ENCODE measurements at regions not wholly inside any gene's neighbourhood (a gene's known extent, or its start where the extent isn't known, plus 50 kb on each side); places are given as distances from the start of the nearest gene placed in this dataset.

- no peak for DNase-seq
- H3K9me3 ChIP-seq (ENCODE audit: control insufficient read depth, low read length) = no peaks in the 10 kb centered on the region
- H3K4me3 ChIP-seq (ENCODE audit: insufficient read depth, low read depth, low read length, poor library complexity, severe bottlenecking) = no peak overlapping the region
- H3K4me1 ChIP-seq (ENCODE audit: control insufficient read depth, insufficient read depth, low read length, poor library complexity, severe bottlenecking) = no peaks in the 10 kb centered on the region
- H3K27me3 ChIP-seq (replicated peaks; ENCODE audit: control insufficient read depth, insufficient read depth, low read length, poor library complexity, severe bottlenecking) = no peaks in the 10 kb centered on the region
- no peaks in the 10 kb centered on the region for H3K36me3 ChIP-seq (ENCODE audit: control insufficient read depth, insufficient read depth, low read length)
- H3K27ac ChIP-seq (ENCODE audit: insufficient read depth, low read length, poor library complexity, severe bottlenecking) = no peak overlapping the region
Observed at GRCh38 chr2:193929131-193929530, 1727.9 kb upstream of the SLC39A10 start.

DNA sequence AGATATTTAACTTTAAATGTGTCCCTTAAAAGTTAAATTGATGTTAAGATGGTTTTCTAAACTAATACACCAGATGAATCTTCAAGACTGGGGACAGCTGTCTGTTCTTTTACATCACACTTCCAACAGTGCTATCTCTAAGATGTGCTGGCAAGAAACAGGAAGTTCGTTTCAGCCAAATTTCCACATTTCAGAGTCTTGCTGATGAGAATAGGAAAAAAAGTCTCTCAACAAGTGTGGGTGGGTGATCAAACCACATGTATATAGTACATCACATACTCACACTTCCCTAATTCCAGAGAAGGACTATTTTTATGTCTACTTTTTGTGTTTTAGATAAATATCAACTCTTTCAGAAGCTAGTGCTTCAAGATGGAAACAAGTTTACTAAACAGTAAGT, 1712.8 kb upstream of the TMEFF2 start:
- Histone ChIP-seq H3K27me3 (replicated peaks; ENCODE audit: control insufficient read depth, insufficient read depth, low read length, poor library complexity, severe bottlenecking) (no peaks in the 10 kb centered on the region), H3K4me3 (ENCODE audit: insufficient read depth, low read depth, low read length, poor library complexity, severe bottlenecking) (no peak overlapping the region), H3K4me1 (ENCODE audit: control insufficient read depth, insufficient read depth, low read length, poor library complexity, severe bottlenecking) (no peaks in the 10 kb centered on the region), H3K27ac (ENCODE audit: insufficient read depth, low read length, poor library complexity, severe bottlenecking) (no peak overlapping the region), H3K9me3 (ENCODE audit: control insufficient read depth, low read length) (no peaks in the 10 kb centered on the region), H3K36me3 (ENCODE audit: control insufficient read depth, insufficient read depth, low read length) (no peaks in the 10 kb centered on the region)
- DNase-seq = no peak

- Histone ChIP-seq H3K4me1 (ENCODE audit: control insufficient read depth, insufficient read depth, low read length, poor library complexity, severe bottlenecking) (no peaks in the 10 kb centered on the region), H3K9me3 (ENCODE audit: control insufficient read depth, low read length) (no peaks in the 10 kb centered on the region), H3K36me3 (ENCODE audit: control insufficient read depth, insufficient read depth, low read length) (no peaks in the 10 kb centered on the region), H3K4me3 (ENCODE audit: insufficient read depth, low read depth, low read length, poor library complexity, severe bottlenecking) (no peak overlapping the region), H3K27me3 (replicated peaks; ENCODE audit: control insufficient read depth, insufficient read depth, low read length, poor library complexity, severe bottlenecking) (no peaks in the 10 kb centered on the region), H3K27ac (ENCODE audit: insufficient read depth, low read length, poor library complexity, severe bottlenecking) (no peak overlapping the region)
- DNase-seq = no peak
Observed at GRCh38 chr2:193900292-193900691, 1705.6 kb upstream of the TMEFF2 start.

DNA sequence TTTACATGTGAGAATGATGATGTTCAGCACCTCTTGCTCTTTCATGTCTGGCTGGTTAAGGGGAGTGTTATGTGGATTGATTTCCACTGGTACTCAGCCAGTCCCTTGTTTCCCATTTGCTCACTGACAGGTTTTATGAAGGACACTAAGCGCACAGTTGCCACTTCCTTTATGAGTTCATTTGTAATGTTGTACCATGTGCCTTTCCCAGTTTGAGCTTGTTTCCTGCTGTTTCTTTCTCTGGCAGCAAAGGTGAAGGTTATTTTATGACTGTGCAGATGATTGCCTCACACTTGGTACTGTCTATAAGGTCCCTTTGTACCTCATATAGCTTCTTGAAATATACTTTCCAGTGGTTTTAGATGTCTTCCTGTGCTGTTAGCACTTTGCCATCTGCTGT, 1700.5 kb upstream of the TMEFF2 start:
- no peaks in the 10 kb centered on the region for H3K9me3 ChIP-seq (ENCODE audit: control insufficient read depth, low read length)

GRCh38 chr2:193894081-193894480, 1699.3 kb upstream of the TMEFF2 start:
- no peak for DNase-seq
- Histone ChIP-seq H3K36me3 (ENCODE audit: control insufficient read depth, insufficient read depth, low read length) (no peaks in the 10 kb centered on the region), H3K4me3 (ENCODE audit: insufficient read depth, low read depth, low read length, poor library complexity, severe bottlenecking) (no peak overlapping the region), H3K27ac (ENCODE audit: insufficient read depth, low read length, poor library complexity, severe bottlenecking) (no peak overlapping the region), H3K9me3 (ENCODE audit: control insufficient read depth, low read length) (no peaks in the 10 kb centered on the region), H3K4me1 (ENCODE audit: control insufficient read depth, insufficient read depth, low read length, poor library complexity, severe bottlenecking) (no peaks in the 10 kb centered on the region), H3K27me3 (replicated peaks; ENCODE audit: control insufficient read depth, insufficient read depth, low read length, poor library complexity, severe bottlenecking) (no peaks in the 10 kb centered on the region)

More for the DNA sequence above, 1700.5 kb upstream of the TMEFF2 start:
- DNase-seq = no peak
- Histone ChIP-seq H3K4me1 (ENCODE audit: control insufficient read depth, insufficient read depth, low read length, poor library complexity, severe bottlenecking) (no peaks in the 10 kb centered on the region), H3K27ac (ENCODE audit: insufficient read depth, low read length, poor library complexity, severe bottlenecking) (no peak overlapping the region), H3K36me3 (ENCODE audit: control insufficient read depth, insufficient read depth, low read length) (no peaks in the 10 kb centered on the region), H3K27me3 (replicated peaks; ENCODE audit: control insufficient read depth, insufficient read depth, low read length, poor library complexity, severe bottlenecking) (no peaks in the 10 kb centered on the region), H3K4me3 (ENCODE audit: insufficient read depth, low read depth, low read length, poor library complexity, severe bottlenecking) (no peak overlapping the region)

DNA sequence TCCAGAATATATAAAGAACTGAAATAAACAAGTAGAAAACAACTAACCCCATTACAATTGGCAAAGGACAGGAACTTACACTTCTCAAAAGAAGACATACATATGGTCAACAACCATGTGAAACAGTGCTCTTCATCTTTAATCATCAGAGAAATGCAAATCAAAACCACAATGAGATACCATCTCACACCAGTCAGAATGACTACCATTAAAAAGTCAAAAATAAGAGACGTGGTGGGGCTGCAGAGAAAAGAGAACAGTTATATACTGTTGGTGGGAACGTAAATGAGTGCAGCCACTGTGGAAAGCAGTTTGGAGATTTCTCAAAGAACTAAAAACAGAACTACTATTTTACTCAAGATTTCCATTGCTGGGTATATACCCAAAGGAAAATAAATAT, 1696.3 kb upstream of the TMEFF2 start:
- no peaks in the 10 kb centered on the region for H3K27me3 ChIP-seq (replicated peaks; ENCODE audit: control insufficient read depth, insufficient read depth, low read length, poor library complexity, severe bottlenecking)

GRCh38 chr2:193885419-193885818, 1690.7 kb upstream of the TMEFF2 start:
- H3K4me3 ChIP-seq (ENCODE audit: insufficient read depth, low read depth, low read length, poor library complexity, severe bottlenecking) = no peak overlapping the region
- H3K27me3 ChIP-seq (replicated peaks; ENCODE audit: control insufficient read depth, insufficient read depth, low read length, poor library complexity, severe bottlenecking) = no peaks in the 10 kb centered on the region
- DNase-seq = no peak

More for the DNA sequence above, 1696.3 kb upstream of the TMEFF2 start:
- H3K4me3 ChIP-seq (ENCODE audit: insufficient read depth, low read depth, low read length, poor library complexity, severe bottlenecking) = no peak overlapping the region
- no peaks in the 10 kb centered on the region for H3K36me3 ChIP-seq (ENCODE audit: control insufficient read depth, insufficient read depth, low read length)
- no peak overlapping the region for H3K27ac ChIP-seq (ENCODE audit: insufficient read depth, low read length, poor library complexity, severe bottlenecking)
- no peaks in the 10 kb centered on the region for H3K4me1 ChIP-seq (ENCODE audit: control insufficient read depth, insufficient read depth, low read length, poor library complexity, severe bottlenecking)
- no peak for DNase-seq
- H3K9me3 ChIP-seq (ENCODE audit: control insufficient read depth, low read length) = no peaks in the 10 kb centered on the region

GRCh38 chr2:193883820-193884219, 1689.1 kb upstream of the TMEFF2 start:
- Histone ChIP-seq H3K36me3 (ENCODE audit: control insufficient read depth, insufficient read depth, low read length) (no peaks in the 10 kb centered on the region), H3K4me1 (ENCODE audit: control insufficient read depth, insufficient read depth, low read length, poor library complexity, severe bottlenecking) (no peaks in the 10 kb centered on the region), H3K27ac (ENCODE audit: insufficient read depth, low read length, poor library complexity, severe bottlenecking) (no peak overlapping the region), H3K9me3 (ENCODE audit: control insufficient read depth, low read length) (no peaks in the 10 kb centered on the region), H3K4me3 (ENCODE audit: insufficient read depth, low read depth, low read length, poor library complexity, severe bottlenecking) (no peak overlapping the region), H3K27me3 (replicated peaks; ENCODE audit: control insufficient read depth, insufficient read depth, low read length, poor library complexity, severe bottlenecking) (no peaks in the 10 kb centered on the region)
- DNase-seq = no peak

More at GRCh38 chr2:193885419-193885818, 1690.7 kb upstream of the TMEFF2 start:
- H3K27ac ChIP-seq (ENCODE audit: insufficient read depth, low read length, poor library complexity, severe bottlenecking) = no peak overlapping the region
- no peaks in the 10 kb centered on the region for H3K4me1 ChIP-seq (ENCODE audit: control insufficient read depth, insufficient read depth, low read length, poor library complexity, severe bottlenecking)
- no peaks in the 10 kb centered on the region for H3K36me3 ChIP-seq (ENCODE audit: control insufficient read depth, insufficient read depth, low read length)
- H3K9me3 ChIP-seq (ENCODE audit: control insufficient read depth, low read length) = no peaks in the 10 kb centered on the region

- DNase-seq = no peak
- Histone ChIP-seq H3K4me3 (ENCODE audit: insufficient read depth, low read depth, low read length, poor library complexity, severe bottlenecking) (no peak overlapping the region), H3K27me3 (replicated peaks; ENCODE audit: control insufficient read depth, insufficient read depth, low read length, poor library complexity, severe bottlenecking) (no peaks in the 10 kb centered on the region), H3K9me3 (ENCODE audit: control insufficient read depth, low read length) (no peaks in the 10 kb centered on the region), H3K27ac (ENCODE audit: insufficient read depth, low read length, poor library complexity, severe bottlenecking) (no peak overlapping the region), H3K4me1 (ENCODE audit: control insufficient read depth, insufficient read depth, low read length, poor library complexity, severe bottlenecking) (no peaks in the 10 kb centered on the region), H3K36me3 (ENCODE audit: control insufficient read depth, insufficient read depth, low read length) (no peaks in the 10 kb centered on the region)
Observed at GRCh38 chr2:193876980-193877379, 1682.2 kb upstream of the TMEFF2 start.

- H3K9me3 ChIP-seq (ENCODE audit: control insufficient read depth, low read length) = no peaks in the 10 kb centered on the region
- H3K27ac ChIP-seq (ENCODE audit: insufficient read depth, low read length, poor library complexity, severe bottlenecking) = no peak overlapping the region
- no peak for DNase-seq
- no peaks in the 10 kb centered on the region for H3K4me1 ChIP-seq (ENCODE audit: control insufficient read depth, insufficient read depth, low read length, poor library complexity, severe bottlenecking)
- H3K27me3 ChIP-seq (replicated peaks; ENCODE audit: control insufficient read depth, insufficient read depth, low read length, poor library complexity, severe bottlenecking) = no peaks in the 10 kb centered on the region
- H3K36me3 ChIP-seq (ENCODE audit: control insufficient read depth, insufficient read depth, low read length) = no peaks in the 10 kb centered on the region
- no peak overlapping the region for H3K4me3 ChIP-seq (ENCODE audit: insufficient read depth, low read depth, low read length, poor library complexity, severe bottlenecking)
Observed at GRCh38 chr2:193869564-193869963, 1674.8 kb upstream of the TMEFF2 start.

DNA sequence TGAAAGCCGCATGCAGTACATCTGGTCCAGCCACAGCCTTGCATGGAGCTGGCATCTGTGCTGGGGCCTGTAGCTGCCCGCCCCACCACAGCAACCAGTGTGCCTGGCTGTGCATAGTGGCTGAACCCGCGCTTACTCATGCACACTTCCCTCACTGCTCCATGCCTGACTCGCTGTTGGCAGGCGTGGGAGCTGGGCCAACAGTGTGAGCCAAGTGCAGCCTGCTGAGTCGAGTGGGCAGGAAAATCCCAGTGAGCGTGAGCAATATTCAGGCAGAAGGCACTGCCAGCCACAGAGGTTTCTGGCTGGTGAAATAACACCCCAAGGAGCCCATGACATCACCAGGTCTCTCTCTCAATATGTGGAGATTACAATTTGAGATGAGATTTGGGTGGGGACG, 1674.1 kb upstream of the TMEFF2 start:
- Histone ChIP-seq H3K9me3 (ENCODE audit: control insufficient read depth, low read length) (no peaks in the 10 kb centered on the region), H3K4me1 (ENCODE audit: control insufficient read depth, insufficient read depth, low read length, poor library complexity, severe bottlenecking) (no peaks in the 10 kb centered on the region), H3K4me3 (ENCODE audit: insufficient read depth, low read depth, low read length, poor library complexity, severe bottlenecking) (no peak overlapping the region), H3K36me3 (ENCODE audit: control insufficient read depth, insufficient read depth, low read length) (no peaks in the 10 kb centered on the region), H3K27me3 (replicated peaks; ENCODE audit: control insufficient read depth, insufficient read depth, low read length, poor library complexity, severe bottlenecking) (no peaks in the 10 kb centered on the region), H3K27ac (ENCODE audit: insufficient read depth, low read length, poor library complexity, severe bottlenecking) (no peak overlapping the region)
- no peak for DNase-seq
